ENCODE measurements at regions not wholly inside any gene's neighbourhood (a gene's known extent, or its start where the extent isn't known, plus 50 kb on each side); places are given as distances from the start of the nearest gene placed in this dataset.
A peak's percentile ranks its signal among the peaks of the same experiment; 100 is the strongest.

DNA sequence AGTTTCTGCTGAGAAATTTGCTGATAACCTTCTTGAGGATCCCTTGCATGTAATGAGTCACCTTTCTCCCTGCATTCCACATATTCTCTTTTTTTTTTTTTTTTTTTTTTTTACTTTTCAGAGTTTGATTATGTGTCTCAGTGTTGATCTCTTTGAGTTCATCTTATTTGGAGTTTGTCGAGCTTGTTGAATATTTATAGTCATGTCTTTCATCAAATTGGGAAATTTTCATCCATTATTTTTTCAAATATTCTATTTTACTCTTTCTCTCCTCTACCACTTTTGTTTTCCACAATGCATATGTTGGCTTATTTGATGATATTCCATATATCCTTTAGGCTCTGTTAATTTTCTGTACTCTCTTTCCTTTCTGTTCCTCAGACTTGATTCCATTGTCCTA is 136.1 kb downstream of the MAD2L1 start:
- no peak for DNase-seq

- DNase-seq, result no peak
Observed at GRCh38 chr4:119921830-119922229, 144.8 kb downstream of the MAD2L1 start.

- no peak for DNase-seq
Observed at GRCh38 chr4:119906277-119906676, 160.4 kb downstream of the MAD2L1 start.

GRCh38 chr4:119898211-119898610 is 168.4 kb downstream of the MAD2L1 start:
- DNase-seq, result peak; percentile 67

GRCh38 chr4:119897260-119897659 is 169.4 kb downstream of the MAD2L1 start:
- peak; percentile 93 for DNase-seq

- DNase-seq, result no peak
Observed at GRCh38 chr4:119894650-119895208, 171.9 kb downstream of the MAD2L1 start.

DNA sequence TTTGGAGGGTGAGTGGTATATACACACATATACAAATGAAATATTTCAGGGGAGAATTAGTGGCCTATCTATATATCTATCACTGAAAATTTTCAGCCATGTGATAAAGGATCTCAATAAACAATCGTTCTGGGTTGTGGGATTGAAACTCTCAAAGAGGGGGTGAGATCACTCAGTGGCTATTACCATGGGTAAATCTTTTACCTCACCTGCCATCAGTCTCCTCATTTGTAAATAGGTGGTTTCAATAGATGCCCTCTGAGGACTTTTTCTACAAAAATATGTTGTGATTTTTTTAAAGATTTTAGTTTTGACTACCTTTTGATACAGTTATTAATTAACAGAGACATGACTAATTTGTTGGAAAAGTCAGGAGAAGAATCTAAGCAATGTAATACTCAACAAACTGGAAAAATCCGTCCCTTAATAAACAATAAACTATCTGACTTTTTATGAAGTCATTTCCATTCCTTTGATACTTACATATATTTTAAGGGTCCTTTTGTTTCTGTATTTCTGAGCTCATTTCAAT is 192.8 kb downstream of the MAD2L1 start:
- DNase-seq, result no peak

DNA sequence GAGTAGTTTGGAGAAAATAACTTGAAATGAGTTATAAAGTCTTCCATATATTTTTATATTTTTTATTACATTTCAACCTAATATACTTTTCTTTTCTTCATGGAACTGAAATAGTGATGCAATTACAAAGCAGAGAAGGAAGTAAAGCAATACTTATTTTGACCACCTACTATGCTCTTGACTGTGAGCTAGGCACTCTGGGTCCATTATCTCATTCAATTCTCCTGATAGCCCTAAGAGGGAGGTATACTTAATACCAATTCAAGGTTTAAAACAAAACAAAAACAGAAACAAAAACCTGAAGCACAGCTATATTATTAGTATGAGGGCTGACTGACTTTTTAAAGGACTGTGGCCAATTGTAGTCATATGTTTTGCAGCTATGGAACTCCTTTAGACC is 193.5 kb downstream of the MAD2L1 start:
- no peak for DNase-seq

DNA sequence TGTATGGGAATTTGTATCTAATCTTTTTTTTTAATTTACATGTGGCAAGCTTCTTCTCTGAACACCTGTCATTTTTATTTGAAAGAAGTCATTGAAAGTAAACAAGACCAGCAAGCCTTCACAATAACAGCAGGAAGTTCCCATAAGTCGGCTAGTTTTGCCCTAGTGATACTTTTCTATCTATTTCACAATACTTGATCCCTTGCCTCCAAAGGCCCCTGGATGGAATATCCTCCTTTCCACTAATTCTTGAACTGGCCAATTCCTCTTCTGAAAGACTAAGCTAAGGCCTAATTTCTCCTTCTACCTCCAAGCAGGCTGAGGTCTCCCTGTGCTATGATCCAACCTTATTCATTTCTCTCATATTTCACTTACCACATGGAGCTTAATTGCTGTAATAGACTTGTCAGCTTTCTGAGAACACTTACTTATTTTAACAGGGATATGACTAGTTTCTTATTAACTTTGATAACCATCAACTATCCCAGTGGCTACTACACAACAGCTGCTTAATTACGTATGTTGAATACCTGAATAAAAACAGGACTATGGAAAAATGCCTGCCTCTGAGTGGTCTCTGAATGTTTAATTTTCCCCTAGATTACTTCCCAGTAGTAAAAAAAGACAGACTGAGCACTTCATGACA is 194.2 kb downstream of the MAD2L1 start:
- DNase-seq, result no peak

- no peak for DNase-seq
Observed at GRCh38 chr4:119870856-119871255, 195.8 kb downstream of the MAD2L1 start.

- no peak for DNase-seq
Observed at GRCh38 chr4:119865789-119866188, 200.9 kb downstream of the MAD2L1 start.

GRCh38 chr4:119865389-119865788 is 201.3 kb downstream of the MAD2L1 start:
- DNase-seq, result no peak

GRCh38 chr4:119861731-119862130 is 204.9 kb downstream of the MAD2L1 start:
- DNase-seq, result no peak

DNA sequence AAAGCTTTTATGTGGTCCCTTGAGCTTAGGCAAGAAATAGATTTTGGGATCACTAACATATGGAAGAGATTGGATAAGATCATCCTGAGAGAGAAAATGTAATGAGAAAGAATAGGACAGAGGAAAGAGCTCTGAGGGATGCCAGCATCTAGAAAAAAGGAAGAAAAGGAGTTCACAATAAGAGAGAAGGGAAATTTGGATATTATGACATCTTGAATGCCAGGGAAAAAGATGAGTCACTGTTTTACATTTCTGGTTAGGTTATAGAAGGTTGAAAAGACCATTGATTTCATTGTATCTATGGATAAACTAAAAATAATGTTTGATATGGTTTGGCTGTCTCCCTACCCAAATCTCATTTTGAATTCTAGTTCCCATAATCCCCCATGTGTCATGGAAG is 208.5 kb downstream of the MAD2L1 start:
- no peak for DNase-seq

DNA sequence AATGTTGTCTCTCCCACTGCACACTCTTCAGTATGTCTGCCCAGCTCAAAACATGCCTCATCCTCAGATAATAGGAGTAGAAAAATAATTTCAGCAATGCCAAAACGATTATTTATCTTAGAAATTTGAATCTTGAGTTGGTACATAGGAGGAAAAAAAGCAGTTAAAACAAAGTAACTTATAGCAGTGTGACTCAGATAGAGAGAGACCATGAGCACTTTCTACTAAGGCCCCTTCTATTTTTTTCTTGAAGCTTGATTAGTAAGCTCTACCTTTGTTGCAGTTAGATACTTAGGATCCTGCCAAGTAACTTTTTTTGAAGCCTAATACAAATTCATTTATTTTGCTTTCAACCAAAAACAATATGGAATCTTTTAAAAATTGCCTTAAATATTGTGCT is 212.3 kb downstream of the MAD2L1 start:
- DNase-seq, result no peak

DNA sequence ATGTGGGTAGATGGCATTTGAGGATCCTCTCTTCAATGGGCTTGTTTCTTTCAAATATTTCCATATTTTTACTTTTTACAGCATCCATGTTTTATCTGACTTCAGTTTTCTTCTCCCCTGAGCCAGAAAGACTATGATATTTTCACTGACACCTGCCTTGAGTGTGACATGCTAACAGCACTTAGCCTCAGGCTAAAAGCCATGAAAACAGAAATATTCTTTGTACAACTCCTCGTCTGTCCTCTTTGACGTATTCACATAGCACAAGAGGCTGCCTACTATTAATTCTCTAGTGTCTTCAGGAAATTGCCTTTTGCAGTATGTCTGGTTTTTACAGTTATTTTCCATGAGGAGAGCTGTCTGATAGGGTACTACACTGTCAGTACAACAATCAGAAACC is 215.0 kb downstream of the MAD2L1 start:
- no peak for DNase-seq

DNA sequence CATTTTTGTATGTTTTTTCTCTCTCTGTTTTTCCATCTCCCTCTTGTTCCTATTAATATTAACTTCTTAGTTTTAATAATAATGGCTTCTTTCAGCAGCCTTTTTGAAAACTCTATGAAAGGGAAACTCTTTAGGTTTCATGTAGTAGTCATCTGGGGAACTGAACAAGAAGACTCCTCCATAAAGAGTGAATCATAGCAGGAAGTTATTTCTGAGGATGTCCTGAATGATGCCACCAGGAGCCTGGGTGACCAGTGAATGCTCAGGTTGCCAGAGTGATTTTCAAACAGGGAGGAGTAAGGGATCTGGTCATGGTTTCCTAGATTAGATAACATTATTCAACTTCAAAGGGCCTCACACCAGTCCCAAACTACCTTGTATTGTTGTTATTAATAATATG is 212.8 kb upstream of the PDE5A start:
- no peak for DNase-seq

- DNase-seq, result no peak
Observed at GRCh38 chr4:119835613-119835910, 207.0 kb upstream of the PDE5A start.

GRCh38 chr4:119834906-119835612 is 206.5 kb upstream of the PDE5A start:
- no peak for DNase-seq

DNA sequence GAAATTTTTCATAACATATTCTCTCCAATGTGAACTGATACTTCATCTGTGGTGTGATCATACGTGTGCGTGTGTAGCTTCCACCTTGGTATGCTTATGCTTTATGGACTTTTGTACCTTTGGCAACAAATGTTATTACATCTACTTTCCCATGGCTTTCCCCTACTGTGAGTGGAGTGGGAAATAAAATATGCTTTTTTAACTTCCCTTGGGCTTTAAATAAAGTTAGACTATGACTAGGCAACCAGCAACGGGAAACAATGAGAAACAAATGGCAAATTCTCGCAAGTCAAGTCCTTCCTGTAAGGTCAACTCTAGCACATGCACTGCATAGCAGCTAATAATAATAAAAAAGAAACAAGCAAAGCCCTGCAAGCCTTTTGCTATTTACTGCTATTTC is 205.0 kb upstream of the PDE5A start:
- DNase-seq, result no peak

DNA sequence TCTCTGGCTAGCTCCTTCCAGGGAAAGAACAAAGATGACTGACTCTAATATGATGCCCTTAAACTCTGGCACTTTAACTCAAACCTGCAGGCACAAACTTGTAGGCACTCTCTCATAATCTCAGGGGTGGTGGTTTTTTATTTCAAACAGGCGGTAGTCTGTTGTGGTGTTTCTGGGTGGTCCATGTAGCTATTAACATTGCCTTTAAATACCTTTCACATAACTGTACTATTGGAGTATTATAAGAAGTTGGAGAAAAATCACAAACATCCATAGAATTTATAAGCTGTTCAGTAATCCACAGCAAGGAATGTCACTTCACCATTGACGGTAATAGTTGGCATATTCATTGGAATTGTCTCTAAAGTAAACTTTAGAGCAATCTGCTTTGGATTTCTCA is 204.2 kb upstream of the PDE5A start:
- no peak for DNase-seq

DNA sequence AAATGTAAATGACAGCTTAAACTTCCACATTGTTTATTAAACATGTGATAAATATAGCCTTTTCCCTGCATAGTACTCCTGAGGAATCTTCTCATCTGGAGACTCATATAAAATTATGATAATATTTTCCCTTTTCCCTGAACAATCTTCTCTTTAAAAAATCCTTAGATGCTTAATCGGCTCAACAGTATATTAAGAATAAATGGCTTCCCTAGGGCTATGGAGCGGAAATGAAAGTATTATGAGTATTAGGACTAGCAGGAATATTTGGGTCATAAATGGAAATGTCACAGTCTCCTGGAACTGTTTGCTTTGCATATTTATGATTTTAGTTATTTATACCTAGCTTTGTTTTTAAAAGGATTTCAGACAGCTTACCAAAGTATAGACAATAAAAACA is 200.7 kb upstream of the PDE5A start:
- no peak for DNase-seq

GRCh38 chr4:119825696-119826095 is 197.1 kb upstream of the PDE5A start:
- no peak for DNase-seq

- no peak for DNase-seq
Observed at GRCh38 chr4:119823891-119824290, 195.3 kb upstream of the PDE5A start.

- DNase-seq, result no peak
Observed at GRCh38 chr4:119823045-119823444, 194.4 kb upstream of the PDE5A start.
